ENCODE measurements at regions not wholly inside any gene's neighbourhood (a gene's known extent, or its start where the extent isn't known, plus 50 kb on each side); places are given as distances from the start of the nearest gene placed in this dataset.
"Not testable (repeated sequence)": the region's sequence is repeated elsewhere in the genome, so short reads cannot be mapped to it uniquely, and the experiment has no call there.

GRCh38 chr12:59486827-59487226 lies 109.0 kb upstream of the SLC16A7 start:
- Histone ChIP-seq H3K27me3 (ENCODE audit: insufficient read depth, low read length) (no peaks in the 10 kb centered on the region), H3K36me3 (ENCODE audit: insufficient read depth, low read length) (no peaks in the 10 kb centered on the region), H3K9me2 (ENCODE audit: low read depth, low read length) (no peaks in the 10 kb centered on the region), H3K9me3 (ENCODE audit: low read length) (no peaks in the 10 kb centered on the region), H3K4me3 (ENCODE audit: low read depth, low read length, poor library complexity, severe bottlenecking) (no peak overlapping the region), H3K27ac (ENCODE audit: low read depth, low read length, poor library complexity, severe bottlenecking) (no peak overlapping the region), H3K4me1 (ENCODE audit: insufficient read depth, low read length, severe bottlenecking) (no peaks in the 10 kb centered on the region), H3K4me2 (ENCODE audit: low read length) (no peak overlapping the region), H2AFZ (ENCODE audit: low read length) (no peak overlapping the region), H4K20me1 (ENCODE audit: insufficient read depth, low read length) (no peaks in the 10 kb centered on the region), H3F3A (ENCODE audit: insufficient read depth, low read length) (no peaks in the 10 kb centered on the region), H3K9ac (ENCODE audit: low read length) (no peak overlapping the region), H3K79me2 (ENCODE audit: insufficient read depth, low read length) (no peaks in the 10 kb centered on the region)
- TF ChIP-seq, protein P1, sequence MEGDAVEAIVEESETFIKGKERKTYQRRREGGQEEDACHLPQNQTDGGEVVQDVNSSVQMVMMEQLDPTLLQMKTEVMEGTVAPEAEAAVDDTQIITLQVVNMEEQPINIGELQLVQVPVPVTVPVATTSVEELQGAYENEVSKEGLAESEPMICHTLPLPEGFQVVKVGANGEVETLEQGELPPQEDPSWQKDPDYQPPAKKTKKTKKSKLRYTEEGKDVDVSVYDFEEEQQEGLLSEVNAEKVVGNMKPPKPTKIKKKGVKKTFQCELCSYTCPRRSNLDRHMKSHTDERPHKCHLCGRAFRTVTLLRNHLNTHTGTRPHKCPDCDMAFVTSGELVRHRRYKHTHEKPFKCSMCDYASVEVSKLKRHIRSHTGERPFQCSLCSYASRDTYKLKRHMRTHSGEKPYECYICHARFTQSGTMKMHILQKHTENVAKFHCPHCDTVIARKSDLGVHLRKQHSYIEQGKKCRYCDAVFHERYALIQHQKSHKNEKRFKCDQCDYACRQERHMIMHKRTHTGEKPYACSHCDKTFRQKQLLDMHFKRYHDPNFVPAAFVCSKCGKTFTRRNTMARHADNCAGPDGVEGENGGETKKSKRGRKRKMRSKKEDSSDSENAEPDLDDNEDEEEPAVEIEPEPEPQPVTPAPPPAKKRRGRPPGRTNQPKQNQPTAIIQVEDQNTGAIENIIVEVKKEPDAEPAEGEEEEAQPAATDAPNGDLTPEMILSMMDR (IDR thresholded peaks at IDR 0.05; ENCODE audit: low read length), result no peak
- no peak for TF ChIP-seq EZH2 (IDR thresholded peaks at IDR 0.05; ENCODE audit: borderline replicate concordance, low read length)

GRCh38 chr12:59484575-59484974 lies 111.3 kb upstream of the SLC16A7 start:
- H3K4me2 ChIP-seq (ENCODE audit: low read length), result no peak overlapping the region
- no peak for TF ChIP-seq EZH2 (IDR thresholded peaks at IDR 0.05; ENCODE audit: borderline replicate concordance, low read length)
- TF ChIP-seq, protein P1 (IDR thresholded peaks at IDR 0.05; ENCODE audit: low read length), result no peak
- H3K27me3 ChIP-seq (ENCODE audit: insufficient read depth, low read length), result no peaks in the 10 kb centered on the region
- H3K9me2 ChIP-seq (ENCODE audit: low read depth, low read length), result no peaks in the 10 kb centered on the region
- no peak overlapping the region for H3K9ac ChIP-seq (ENCODE audit: low read length)
- no peak overlapping the region for H3K27ac ChIP-seq (ENCODE audit: low read depth, low read length, poor library complexity, severe bottlenecking)
- H4K20me1 ChIP-seq (ENCODE audit: insufficient read depth, low read length), result no peaks in the 10 kb centered on the region
- no peak overlapping the region for H3K4me3 ChIP-seq (ENCODE audit: low read depth, low read length, poor library complexity, severe bottlenecking)
- H3K4me1 ChIP-seq (ENCODE audit: insufficient read depth, low read length, severe bottlenecking), result no peaks in the 10 kb centered on the region
- H3K9me3 ChIP-seq (ENCODE audit: low read length), result no peaks in the 10 kb centered on the region
- H3K36me3 ChIP-seq (ENCODE audit: insufficient read depth, low read length), result no peaks in the 10 kb centered on the region
- H3K79me2 ChIP-seq (ENCODE audit: insufficient read depth, low read length), result no peaks in the 10 kb centered on the region
- H2AFZ ChIP-seq (ENCODE audit: low read length), result no peak overlapping the region
- no peaks in the 10 kb centered on the region for H3F3A ChIP-seq (ENCODE audit: insufficient read depth, low read length)

- not testable (repeated sequence) for H4K20me1 ChIP-seq (ENCODE audit: insufficient read depth, low read length); H3K4me1 ChIP-seq (ENCODE audit: insufficient read depth, low read length, severe bottlenecking); H2AFZ ChIP-seq (ENCODE audit: low read length); H3K9me2 ChIP-seq (ENCODE audit: low read depth, low read length); H3K36me3 ChIP-seq (ENCODE audit: insufficient read depth, low read length); H3F3A ChIP-seq (ENCODE audit: insufficient read depth, low read length); H3K27me3 ChIP-seq (ENCODE audit: insufficient read depth, low read length); H3K27ac ChIP-seq (ENCODE audit: low read depth, low read length, poor library complexity, severe bottlenecking); H3K4me3 ChIP-seq (ENCODE audit: low read depth, low read length, poor library complexity, severe bottlenecking); H3K79me2 ChIP-seq (ENCODE audit: insufficient read depth, low read length); H3K4me2 ChIP-seq (ENCODE audit: low read length); H3K9ac ChIP-seq (ENCODE audit: low read length); H3K9me3 ChIP-seq (ENCODE audit: low read length)
Observed at GRCh38 chr12:59474236-59474635, 121.6 kb upstream of the SLC16A7 start.

DNA sequence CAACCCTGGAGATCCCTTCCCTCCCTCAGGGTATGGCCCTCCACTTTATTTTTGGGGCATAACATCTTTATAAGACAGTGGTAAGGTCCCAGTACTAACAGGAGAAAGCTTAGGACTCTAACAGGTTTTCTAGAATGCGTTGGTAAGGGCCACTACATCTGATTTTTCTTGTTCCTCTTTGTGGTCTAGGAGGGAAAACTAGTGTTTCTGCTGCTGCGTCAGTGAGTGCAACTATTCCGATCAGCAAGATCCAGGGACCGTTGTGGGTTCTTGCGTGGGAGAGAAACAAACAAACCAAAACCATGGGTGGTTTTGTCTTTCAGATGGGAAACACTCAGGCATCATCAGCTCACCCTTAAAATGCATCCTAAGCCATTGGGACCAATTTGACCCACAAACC lies 123.6 kb upstream of the SLC16A7 start:
- Histone ChIP-seq H3F3A (ENCODE audit: insufficient read depth, low read length) (no peaks in the 10 kb centered on the region), H3K9me2 (ENCODE audit: low read depth, low read length) (no peaks in the 10 kb centered on the region), H3K4me1 (ENCODE audit: insufficient read depth, low read length, severe bottlenecking) (no peaks in the 10 kb centered on the region), H3K9ac (ENCODE audit: low read length) (no peak overlapping the region), H3K4me2 (ENCODE audit: low read length) (no peak overlapping the region), H2AFZ (ENCODE audit: low read length) (no peak overlapping the region), H3K36me3 (ENCODE audit: insufficient read depth, low read length) (no peaks in the 10 kb centered on the region), H3K79me2 (ENCODE audit: insufficient read depth, low read length) (no peaks in the 10 kb centered on the region), H3K27me3 (ENCODE audit: insufficient read depth, low read length) (no peaks in the 10 kb centered on the region), H4K20me1 (ENCODE audit: insufficient read depth, low read length) (no peaks in the 10 kb centered on the region), H3K27ac (ENCODE audit: low read depth, low read length, poor library complexity, severe bottlenecking) (no peak overlapping the region), H3K4me3 (ENCODE audit: low read depth, low read length, poor library complexity, severe bottlenecking) (no peak overlapping the region), H3K9me3 (ENCODE audit: low read length) (no peaks in the 10 kb centered on the region)
- no peak for TF ChIP-seq EZH2 (IDR thresholded peaks at IDR 0.05; ENCODE audit: borderline replicate concordance, low read length)
- TF ChIP-seq, protein P1 (IDR thresholded peaks at IDR 0.05; ENCODE audit: low read length), result no peak

All from OCI-LY1 (cell line).